SKM-1 treated with dmso at 0.1 percent for 144 hours (cell line): ENCODE measurements at regions not wholly inside any gene's neighbourhood (a gene's known extent, or its start where the extent isn't known, plus 50 kb on each side); places are given as distances from the start of the nearest gene placed in this dataset.

Experiments used
- DNase-seq: peaks from one replicate; lab custom pipeline; 2025; ENCODE audit not compliant: unreplicated experiment; lab: John Stamatoyannopoulos, UW

DNA sequence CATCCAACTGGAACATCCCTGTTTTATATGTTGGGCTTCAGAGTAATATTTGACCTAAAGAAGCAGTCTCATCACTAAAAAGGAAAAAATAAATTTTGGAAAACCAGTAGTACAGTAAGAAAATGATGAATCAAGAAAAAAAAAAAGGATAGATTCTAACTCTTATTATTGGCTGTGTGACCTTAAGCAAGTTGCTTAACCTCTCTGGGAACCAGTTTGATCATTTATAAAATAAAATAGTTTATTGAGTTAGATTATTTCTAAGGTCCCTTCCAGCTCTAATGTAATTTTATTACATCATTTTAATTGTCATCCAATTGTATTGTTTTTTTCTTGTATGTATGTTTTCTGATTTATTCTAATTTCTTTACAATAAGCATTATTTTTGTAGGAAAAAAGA is 127.0 kb downstream of the PRELID2 start:
- no peak for DNase-seq

DNA sequence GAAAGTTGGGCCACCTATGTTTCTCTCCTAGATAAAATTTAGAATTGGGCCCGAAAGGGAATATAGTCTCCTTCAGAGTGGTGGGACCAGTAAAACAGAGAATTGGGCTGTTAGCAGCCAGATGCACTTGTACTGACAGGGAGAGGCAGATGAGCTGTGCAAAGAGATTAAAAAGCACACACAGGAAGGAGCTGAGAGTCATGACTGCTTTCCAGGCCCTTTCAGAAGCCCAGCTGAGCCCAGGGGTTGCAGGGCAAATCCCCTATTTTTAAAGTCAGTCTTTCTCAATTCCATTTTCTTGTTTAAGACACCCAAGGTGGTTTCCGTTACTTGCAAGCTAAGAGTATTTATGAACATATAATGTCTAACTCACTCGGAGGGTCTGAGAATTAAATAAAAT is 130.4 kb downstream of the PRELID2 start:
- no peak for DNase-seq

- no peak for DNase-seq
Observed at GRCh38 chr5:145703856-145704255, 131.3 kb downstream of the PRELID2 start.

- no peak for DNase-seq
Observed at GRCh38 chr5:145701404-145701803, 133.7 kb downstream of the PRELID2 start.

DNA sequence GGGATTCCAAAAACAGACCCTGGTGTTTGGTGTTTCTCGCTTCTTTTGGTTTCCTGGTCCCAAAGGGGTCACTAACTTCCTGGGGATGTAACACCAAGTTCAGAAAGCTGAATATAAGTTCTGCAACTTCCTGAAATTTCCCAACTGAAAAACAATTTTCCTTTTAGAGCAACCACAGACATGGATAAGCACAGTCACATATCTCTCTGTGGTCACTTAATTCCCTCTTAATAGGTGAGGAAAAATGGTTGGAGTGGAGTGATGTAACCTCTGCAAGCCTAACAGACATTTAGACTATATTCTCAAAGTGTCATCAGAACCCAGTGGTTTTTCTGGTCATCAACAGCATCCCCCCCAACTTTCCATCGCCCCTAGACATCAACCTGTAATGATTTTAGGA is 135.3 kb downstream of the PRELID2 start:
- DNase-seq: no peak

GRCh38 chr5:145697251-145697990 is 137.7 kb downstream of the PRELID2 start:
- peak; percentile 2 for DNase-seq

DNA sequence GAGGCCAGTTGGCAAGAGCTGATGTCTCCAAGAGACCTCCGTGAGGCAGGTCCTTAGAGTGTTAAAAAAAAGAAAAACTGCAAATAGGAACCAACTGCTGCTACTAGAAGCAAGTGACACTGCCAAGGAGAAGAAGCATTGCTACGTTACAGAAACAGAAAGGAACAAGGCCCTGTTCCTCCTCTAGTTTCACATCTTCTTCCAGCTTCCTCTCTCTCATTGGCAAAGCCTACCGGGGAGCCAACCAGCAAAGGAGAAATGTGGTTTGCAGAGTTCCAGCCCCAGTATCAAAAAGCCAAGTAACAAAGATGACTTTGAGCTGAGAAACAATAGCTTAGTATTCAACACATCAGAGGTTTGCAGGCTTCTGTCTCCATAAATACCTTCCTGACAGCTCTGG is 145.9 kb downstream of the PRELID2 start:
- peak; percentile 86 for DNase-seq

GRCh38 chr5:145687943-145688342 is 147.2 kb downstream of the PRELID2 start:
- no peak for DNase-seq

- no peak for DNase-seq
Observed at GRCh38 chr5:145685417-145685816, 149.7 kb downstream of the PRELID2 start.

- no peak for DNase-seq
Observed at GRCh38 chr5:145683431-145683830, 151.7 kb downstream of the PRELID2 start.

GRCh38 chr5:145682197-145682899 is 152.8 kb downstream of the PRELID2 start:
- no peak for DNase-seq

- peak; percentile 81 for DNase-seq
Observed at GRCh38 chr5:145681686-145682085, 153.5 kb downstream of the PRELID2 start.

DNA sequence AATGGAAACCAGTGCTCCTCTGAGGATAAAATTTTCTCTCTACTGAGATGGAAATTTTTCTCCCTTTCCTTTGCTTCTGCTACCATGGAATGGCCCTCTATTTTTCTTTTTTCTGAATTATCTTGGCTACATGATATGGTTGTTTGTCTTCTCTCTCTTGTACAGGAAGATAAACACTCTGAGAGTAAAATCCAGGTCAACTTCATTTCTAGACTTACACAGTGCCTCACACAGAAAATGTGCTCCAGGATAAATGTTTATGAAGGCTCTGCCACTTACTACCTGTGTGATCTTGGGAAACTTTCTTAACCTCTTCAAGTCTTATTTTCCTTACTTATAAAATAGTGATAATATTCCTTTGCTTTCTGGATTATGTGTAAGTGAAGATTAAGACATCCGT is 153.9 kb downstream of the PRELID2 start:
- no peak for DNase-seq

- no peak for DNase-seq
Observed at GRCh38 chr5:145680767-145681166, 154.4 kb downstream of the PRELID2 start.

- DNase-seq: peak; percentile 22
Observed at GRCh38 chr5:145680169-145680568, 155.0 kb downstream of the PRELID2 start.

DNA sequence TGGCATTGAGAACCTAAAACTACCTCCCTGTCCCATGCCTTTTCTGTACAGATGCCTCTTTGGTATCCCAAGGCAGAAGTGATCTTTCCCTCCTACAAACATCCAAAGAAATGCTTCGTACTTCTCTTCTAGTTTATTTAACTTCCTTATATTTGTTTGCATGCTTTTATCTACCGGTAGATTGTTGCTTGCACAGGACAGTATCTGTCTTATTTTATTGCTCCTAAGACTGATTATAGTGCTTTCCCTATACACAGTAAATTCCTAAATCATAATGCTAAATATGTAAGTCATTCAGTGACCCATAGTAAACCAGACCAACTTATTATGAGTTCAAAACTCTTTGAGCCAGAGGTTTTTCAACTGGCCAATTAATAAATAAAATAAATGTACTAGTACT is 156.9 kb downstream of the PRELID2 start:
- DNase-seq: no peak

- no peak for DNase-seq
Observed at GRCh38 chr5:145673786-145674185, 161.4 kb downstream of the PRELID2 start.

DNA sequence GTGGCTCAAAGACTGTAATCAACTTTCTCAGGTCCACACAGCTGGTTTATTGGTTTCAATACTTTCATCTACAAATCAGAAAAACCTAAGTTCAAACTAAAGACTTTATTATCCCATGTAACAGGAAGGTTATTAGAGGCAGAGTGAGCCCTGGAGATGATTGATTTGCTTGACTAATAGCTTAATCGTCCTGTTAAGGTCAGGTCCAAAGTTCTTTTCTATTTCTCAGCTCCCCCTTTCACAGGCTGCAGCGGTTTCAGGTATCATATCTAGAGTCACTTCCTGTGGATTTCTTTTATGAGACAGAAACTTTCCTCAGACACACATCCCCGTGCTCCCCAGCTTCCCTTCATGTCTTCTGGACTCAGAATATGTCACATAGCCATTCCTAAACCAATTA is 166.4 kb downstream of the PRELID2 start:
- DNase-seq: no peak

GRCh38 chr5:145667742-145668141 is 167.4 kb downstream of the PRELID2 start:
- DNase-seq: no peak

- no peak for DNase-seq
Observed at GRCh38 chr5:145666591-145666990, 168.6 kb downstream of the PRELID2 start.

GRCh38 chr5:145661737-145662485 is 173.2 kb downstream of the PRELID2 start:
- DNase-seq: no peak
